Ectodermal cell (in vitro differentiated cells): ENCODE measurements at regions not wholly inside any gene's neighbourhood (a gene's known extent, or its start where the extent isn't known, plus 50 kb on each side); places are given as distances from the start of the nearest gene placed in this dataset.

Experiments
- H3K27ac ChIP-seq: 2 replicates; pipeline ENCODE4 v1.7.0; 2013; ENCODE audit warnings: mild to moderate bottlenecking, low read depth, low read length; ENCODE audit not compliant: insufficient read depth, poor library complexity, severe bottlenecking
- H3K27me3 ChIP-seq: 2 replicates; pipeline ENCODE4 v1.7.0; 2013; ENCODE audit warnings: mild to moderate bottlenecking, low read length; ENCODE audit not compliant: insufficient read depth, control insufficient read depth, poor library complexity, severe bottlenecking
- H3K36me3 ChIP-seq: one replicate; pipeline ENCODE4 v1.7.0; 2013; ENCODE audit warnings: low read length; ENCODE audit not compliant: control insufficient read depth, insufficient read depth
- H3K4me1 ChIP-seq: one replicate; pipeline ENCODE4 v1.7.0; 2013; ENCODE audit warnings: low read length; ENCODE audit not compliant: control insufficient read depth, insufficient read depth
- H3K4me3 ChIP-seq: 2 replicates; pipeline ENCODE4 v1.7.0; 2013; ENCODE audit warnings: low read depth, low read length, control low read depth; ENCODE audit not compliant: insufficient read depth
- H3K9me3 ChIP-seq: 2 replicates; pipeline ENCODE4 v1.7.0; 2013; ENCODE audit warnings: mild to moderate bottlenecking, low read length, moderate library complexity; ENCODE audit not compliant: control insufficient read depth
- WGBS, 2 experiments: methylation state at CpG; one replicate each; pipeline ENCODE4 v1.1.7; 2013; ENCODE audit warnings: missing lambda C conversion rate in 2 of 2; 5-methylcytosine and 5-hydroxymethylcytosine counted together

- 85 to 88% methylated on average over 2 of the region's 2 CpGs for WGBS, 2 experiments
- no peak overlapping the region for H3K27ac ChIP-seq
- H3K4me1 ChIP-seq = no peaks in the 10 kb centered on the region
- no peaks in the 10 kb centered on the region for H3K36me3 ChIP-seq
- no peaks in the 10 kb centered on the region for H3K9me3 ChIP-seq
- H3K27me3 ChIP-seq = no peaks in the 10 kb centered on the region
- H3K4me3 ChIP-seq = no peak overlapping the region
These were observed 181.9 kb upstream of the CDH7 start for GRCh38 chr18:65568866-65569265.

DNA sequence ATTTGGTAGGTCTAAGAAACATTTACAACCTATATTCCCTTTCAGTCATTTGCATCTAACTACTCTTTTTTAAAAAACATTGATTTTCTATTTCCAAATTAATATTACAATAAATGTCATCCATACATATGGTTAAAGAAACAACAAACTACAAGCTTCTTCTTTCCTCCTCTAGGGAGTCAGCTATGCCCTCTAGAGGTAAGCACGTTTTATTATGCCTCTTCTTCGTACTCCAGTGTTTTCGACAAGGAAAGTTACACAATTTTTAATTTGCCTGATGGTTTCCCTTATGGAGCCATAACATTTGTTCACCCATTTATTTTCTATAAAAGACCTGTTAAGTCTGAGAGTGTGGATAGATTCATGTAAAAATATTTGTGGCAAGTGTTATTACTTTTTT, 183.4 kb upstream of the CDH7 start:
- Histone ChIP-seq H3K4me3 (no peak overlapping the region), H3K4me1 (no peaks in the 10 kb centered on the region), H3K27ac (no peak overlapping the region), H3K9me3 (no peaks in the 10 kb centered on the region), H3K27me3 (no peaks in the 10 kb centered on the region), H3K36me3 (no peaks in the 10 kb centered on the region)
- WGBS, 2 experiments = 35 to 55% methylated on average over 3 of the region's 3 CpGs

DNA sequence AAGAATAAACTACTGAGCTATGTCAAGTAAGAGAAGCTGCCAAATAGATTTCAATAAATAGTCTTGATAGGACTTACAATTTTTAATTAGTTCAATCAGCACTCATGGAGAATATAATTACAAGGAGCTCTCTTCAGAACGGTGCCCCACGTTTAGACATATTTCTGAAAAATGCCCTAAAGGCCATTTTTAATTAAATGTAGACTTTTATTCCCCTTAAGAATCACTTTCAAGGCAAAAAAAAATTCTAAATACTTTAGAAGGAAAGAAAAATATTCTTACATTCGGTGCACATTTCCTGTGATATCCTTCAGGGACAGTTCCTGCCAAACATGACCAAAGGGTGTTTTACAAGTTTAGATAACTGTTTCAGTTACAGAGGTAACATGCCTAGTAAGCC, 202.5 kb upstream of the CDH7 start:
- Histone ChIP-seq H3K27ac (no peak overlapping the region), H3K9me3 (no peaks in the 10 kb centered on the region), H3K27me3 (no peaks in the 10 kb centered on the region), H3K4me3 (no peak overlapping the region), H3K4me1 (no peaks in the 10 kb centered on the region), H3K36me3 (no peaks in the 10 kb centered on the region)
- WGBS, 2 experiments = 85 to 94% methylated on average over 3 of the region's 3 CpGs

GRCh38 chr18:65547046-65547445, 203.8 kb upstream of the CDH7 start:
- Histone ChIP-seq H3K4me3 (no peak overlapping the region), H3K4me1 (no peaks in the 10 kb centered on the region), H3K36me3 (no peaks in the 10 kb centered on the region), H3K9me3 (no peaks in the 10 kb centered on the region), H3K27ac (no peak overlapping the region), H3K27me3 (no peaks in the 10 kb centered on the region)

- H3K4me3 ChIP-seq = no peak overlapping the region
- no peaks in the 10 kb centered on the region for H3K9me3 ChIP-seq
- no peak overlapping the region for H3K27ac ChIP-seq
- no peaks in the 10 kb centered on the region for H3K36me3 ChIP-seq
- WGBS, 2 experiments = 90 to 96% methylated on average over 6 of the region's 6 CpGs
- H3K4me1 ChIP-seq = no peaks in the 10 kb centered on the region
- H3K27me3 ChIP-seq = no peaks in the 10 kb centered on the region
These were observed 206.1 kb upstream of the CDH7 start for GRCh38 chr18:65544701-65545100.

GRCh38 chr18:65527879-65528633, 222.8 kb upstream of the CDH7 start:
- no peaks in the 10 kb centered on the region for H3K36me3 ChIP-seq
- H3K27ac ChIP-seq = no peak overlapping the region
- 88 to 90% methylated on average over 2 to 4 of the region's 4 CpGs for WGBS, 2 experiments
- no peak overlapping the region for H3K4me3 ChIP-seq
- no peaks in the 10 kb centered on the region for H3K27me3 ChIP-seq
- no peaks in the 10 kb centered on the region for H3K4me1 ChIP-seq
- H3K9me3 ChIP-seq = no peaks in the 10 kb centered on the region

- Histone ChIP-seq H3K4me1 (no peaks in the 10 kb centered on the region), H3K4me3 (no peak overlapping the region), H3K36me3 (no peaks in the 10 kb centered on the region), H3K27ac (no peak overlapping the region), H3K27me3 (no peaks in the 10 kb centered on the region), H3K9me3 (no peaks in the 10 kb centered on the region)
- WGBS, 2 experiments = no CpG with 5 or more reads among the region's 1 CpG
These were observed 224.7 kb upstream of the CDH7 start for GRCh38 chr18:65526099-65526498.

DNA sequence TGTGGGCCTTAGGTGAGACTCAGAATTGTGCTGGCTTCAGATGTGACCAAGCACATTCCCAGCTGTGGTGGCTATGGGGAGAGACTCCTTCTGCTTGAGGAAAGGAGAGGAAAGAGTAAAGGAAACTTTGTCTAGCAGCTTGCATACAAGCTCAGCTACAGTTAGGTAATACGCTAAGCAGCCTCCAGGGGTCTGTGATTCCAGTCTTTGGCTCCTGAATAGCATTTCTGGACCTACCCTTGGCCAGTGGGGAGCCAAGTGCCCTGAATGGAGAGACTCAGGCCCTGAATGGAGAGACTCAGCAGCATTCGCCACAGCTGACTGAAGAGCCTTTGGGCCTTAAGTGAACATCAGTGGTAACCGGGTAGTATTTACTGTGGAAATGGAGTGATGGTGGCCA, 227.4 kb upstream of the CDH7 start:
- Histone ChIP-seq H3K9me3 (no peaks in the 10 kb centered on the region), H3K4me1 (no peaks in the 10 kb centered on the region), H3K27ac (no peak overlapping the region), H3K4me3 (no peak overlapping the region), H3K27me3 (no peaks in the 10 kb centered on the region), H3K36me3 (no peaks in the 10 kb centered on the region)
- 85 to 91% methylated on average over 3 of the region's 3 CpGs for WGBS, 2 experiments

GRCh38 chr18:65522907-65523306, 227.9 kb upstream of the CDH7 start:
- Histone ChIP-seq H3K27ac (no peak overlapping the region), H3K4me3 (no peak overlapping the region), H3K9me3 (no peaks in the 10 kb centered on the region), H3K4me1 (no peaks in the 10 kb centered on the region), H3K36me3 (no peaks in the 10 kb centered on the region), H3K27me3 (no peaks in the 10 kb centered on the region)
- 93 to 95% methylated on average over 4 of the region's 4 CpGs for WGBS, 2 experiments

DNA sequence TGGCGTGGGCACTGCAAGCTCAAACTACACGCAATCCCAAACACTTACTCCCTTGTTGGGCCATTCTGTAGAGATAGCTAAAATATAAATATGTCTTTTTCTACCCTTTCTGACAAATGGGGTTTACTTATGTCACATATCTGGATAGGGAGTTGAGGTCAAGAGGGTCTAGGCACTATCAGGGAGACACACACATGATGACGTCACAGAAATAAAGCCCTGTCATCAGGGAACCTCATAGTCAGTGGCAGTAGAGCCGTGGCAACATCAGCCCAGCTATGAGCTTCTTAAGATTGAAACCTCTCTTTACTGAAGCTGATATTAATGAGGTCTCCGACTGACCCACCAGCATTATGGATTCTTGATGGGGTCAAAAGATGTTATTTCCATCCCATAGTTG, 234.6 kb upstream of the CDH7 start:
- H3K4me3 ChIP-seq = no peak overlapping the region
- WGBS, 2 experiments = 93 to 96% methylated on average over 4 to 5 of the region's 5 CpGs
- no peaks in the 10 kb centered on the region for H3K4me1 ChIP-seq
- no peaks in the 10 kb centered on the region for H3K36me3 ChIP-seq
- H3K27me3 ChIP-seq = no peaks in the 10 kb centered on the region
- H3K27ac ChIP-seq = no peak overlapping the region
- H3K9me3 ChIP-seq = no peaks in the 10 kb centered on the region

- Histone ChIP-seq H3K27ac (no peak overlapping the region), H3K36me3 (no peaks in the 10 kb centered on the region), H3K27me3 (no peaks in the 10 kb centered on the region), H3K9me3 (no peaks in the 10 kb centered on the region), H3K4me3 (no peak overlapping the region), H3K4me1 (no peaks in the 10 kb centered on the region)
These were observed 252.2 kb upstream of the CDH7 start for GRCh38 chr18:65498605-65499004.
